ENCODE measurements at regions not wholly inside any gene's neighbourhood (a gene's known extent, or its start where the extent isn't known, plus 50 kb on each side); places are given as distances from the start of the nearest gene placed in this dataset.

DNA sequence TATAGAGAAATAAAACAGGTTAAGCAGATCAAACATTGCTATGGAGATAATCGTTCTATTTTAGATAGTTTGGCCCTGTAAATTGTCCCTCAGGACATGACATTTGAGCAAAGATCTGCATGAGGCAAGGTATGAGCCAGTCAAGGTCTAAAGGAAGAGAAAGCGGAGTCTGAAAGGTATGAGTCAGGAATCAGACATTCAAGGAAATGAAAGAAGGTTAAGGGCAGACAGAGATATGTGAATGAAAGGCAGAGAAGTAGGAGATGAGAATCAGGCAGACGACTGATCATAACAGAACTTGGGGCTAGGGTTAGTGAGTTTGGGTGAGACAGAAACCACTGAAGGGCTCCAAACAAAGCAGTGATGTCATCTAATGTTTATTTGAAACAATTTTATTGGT, 775.8 kb downstream of the MAFB start:
- TF ChIP-seq, protein P1, sequence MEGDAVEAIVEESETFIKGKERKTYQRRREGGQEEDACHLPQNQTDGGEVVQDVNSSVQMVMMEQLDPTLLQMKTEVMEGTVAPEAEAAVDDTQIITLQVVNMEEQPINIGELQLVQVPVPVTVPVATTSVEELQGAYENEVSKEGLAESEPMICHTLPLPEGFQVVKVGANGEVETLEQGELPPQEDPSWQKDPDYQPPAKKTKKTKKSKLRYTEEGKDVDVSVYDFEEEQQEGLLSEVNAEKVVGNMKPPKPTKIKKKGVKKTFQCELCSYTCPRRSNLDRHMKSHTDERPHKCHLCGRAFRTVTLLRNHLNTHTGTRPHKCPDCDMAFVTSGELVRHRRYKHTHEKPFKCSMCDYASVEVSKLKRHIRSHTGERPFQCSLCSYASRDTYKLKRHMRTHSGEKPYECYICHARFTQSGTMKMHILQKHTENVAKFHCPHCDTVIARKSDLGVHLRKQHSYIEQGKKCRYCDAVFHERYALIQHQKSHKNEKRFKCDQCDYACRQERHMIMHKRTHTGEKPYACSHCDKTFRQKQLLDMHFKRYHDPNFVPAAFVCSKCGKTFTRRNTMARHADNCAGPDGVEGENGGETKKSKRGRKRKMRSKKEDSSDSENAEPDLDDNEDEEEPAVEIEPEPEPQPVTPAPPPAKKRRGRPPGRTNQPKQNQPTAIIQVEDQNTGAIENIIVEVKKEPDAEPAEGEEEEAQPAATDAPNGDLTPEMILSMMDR (IDR thresholded peaks at IDR 0.05), result no peak
- Mint-ChIP-seq H3K4me3 (ENCODE audit: unreplicated experiment) (no peak overlapping the region), H3K27ac (ENCODE audit: unreplicated experiment) (no peak overlapping the region), H3K4me1 (ENCODE audit: low read depth) (no peaks in the 10 kb centered on the region), H3K9me3 (ENCODE audit: low read depth) (no peaks in the 10 kb centered on the region), H3K27me3 (ENCODE audit: low read depth) (peaks cover 2% of the 10 kb centered on the region), H3K36me3 (ENCODE audit: low read depth) (no peaks in the 10 kb centered on the region)
- DNase-seq (ENCODE audit: low spot score), result no peak

DNA sequence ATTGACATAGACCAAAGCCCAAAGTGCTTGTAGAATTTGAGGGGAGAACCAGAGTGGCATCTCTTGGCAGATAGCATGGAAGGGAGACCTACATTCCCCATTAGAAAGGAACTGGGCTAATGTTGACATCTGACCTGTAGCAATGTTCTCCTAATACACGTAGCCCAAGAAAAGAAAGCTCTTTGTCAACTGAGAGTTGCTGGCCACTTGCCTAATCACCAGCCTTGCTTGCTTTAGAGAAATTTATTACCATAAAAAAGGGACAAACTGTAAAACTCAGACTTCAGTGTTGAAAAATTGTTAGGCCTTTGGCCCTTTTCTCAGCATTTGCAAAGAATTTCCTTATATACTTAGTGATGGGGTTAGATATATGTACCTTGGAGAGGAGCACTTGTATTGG, 777.5 kb downstream of the MAFB start:
- Mint-ChIP-seq H3K27me3 (ENCODE audit: low read depth) (peaks cover 6% of the 10 kb centered on the region), H3K27ac (ENCODE audit: unreplicated experiment) (no peak overlapping the region), H3K36me3 (ENCODE audit: low read depth) (no peaks in the 10 kb centered on the region), H3K9me3 (ENCODE audit: low read depth) (no peaks in the 10 kb centered on the region), H3K4me3 (ENCODE audit: unreplicated experiment) (no peak overlapping the region), H3K4me1 (ENCODE audit: low read depth) (no peaks in the 10 kb centered on the region)
- TF ChIP-seq, protein P1 (IDR thresholded peaks at IDR 0.05), result no peak
- DNase-seq (ENCODE audit: low spot score), result no peak

DNA sequence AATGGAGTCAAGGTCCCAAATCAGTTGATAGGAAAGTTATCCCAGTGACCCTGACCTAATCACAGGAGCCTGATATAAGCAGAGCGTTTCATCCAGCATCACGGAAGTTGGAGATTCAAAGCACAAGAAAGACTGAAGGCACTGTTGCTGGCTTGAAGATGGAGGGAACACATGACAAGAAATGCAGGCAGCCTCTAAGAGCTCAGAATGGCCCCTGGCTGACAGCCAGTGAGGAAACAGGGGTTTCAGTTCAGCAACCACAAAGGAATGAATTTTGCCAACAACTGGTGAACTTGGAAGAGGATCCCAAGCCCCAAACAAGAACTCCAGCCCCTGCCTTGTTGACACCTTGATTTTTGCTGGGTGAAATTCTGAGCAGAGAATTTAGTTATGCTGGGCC, 778.5 kb downstream of the MAFB start:
- no peaks in the 10 kb centered on the region for H3K9me3 Mint-ChIP-seq (ENCODE audit: low read depth)

DNA sequence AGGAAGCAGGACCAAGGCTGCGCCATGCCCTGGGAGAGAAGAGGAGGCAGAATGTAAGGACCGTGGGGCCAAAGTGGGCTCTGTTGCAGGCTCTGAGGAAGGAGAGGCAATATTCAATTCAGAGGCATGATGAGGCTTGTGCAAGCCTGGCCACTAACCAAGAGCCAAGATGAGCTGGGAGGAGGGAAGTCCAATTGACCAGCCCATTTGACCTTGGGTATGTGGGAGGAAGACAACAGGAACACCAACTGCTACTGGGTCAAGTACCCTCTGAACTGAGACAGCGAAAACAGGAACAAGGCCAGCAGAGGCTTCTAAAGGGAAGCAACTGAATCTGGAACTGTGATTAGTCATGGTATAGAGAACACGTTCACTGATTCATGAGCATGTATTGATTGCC, 779.6 kb downstream of the MAFB start:
- Mint-ChIP-seq H3K4me1 (ENCODE audit: low read depth) (peaks cover 4% of the 10 kb centered on the region), H3K9me3 (ENCODE audit: low read depth) (no peaks in the 10 kb centered on the region), H3K27me3 (ENCODE audit: low read depth) (peaks cover 8% of the 10 kb centered on the region), H3K4me3 (ENCODE audit: unreplicated experiment) (no peak overlapping the region), H3K27ac (ENCODE audit: unreplicated experiment) (no peak overlapping the region), H3K36me3 (ENCODE audit: low read depth) (no peaks in the 10 kb centered on the region)
- DNase-seq (ENCODE audit: low spot score), result no peak
- TF ChIP-seq, protein P1 (IDR thresholded peaks at IDR 0.05), result no peak

More for the DNA sequence above, 778.5 kb downstream of the MAFB start:
- H3K4me3 Mint-ChIP-seq (ENCODE audit: unreplicated experiment), result no peak overlapping the region
- TF ChIP-seq, protein P1 (IDR thresholded peaks at IDR 0.05), result no peak
- H3K27me3 Mint-ChIP-seq (ENCODE audit: low read depth), result peaks cover 8% of the 10 kb centered on the region
- no peaks in the 10 kb centered on the region for H3K4me1 Mint-ChIP-seq (ENCODE audit: low read depth)
- no peak overlapping the region for H3K27ac Mint-ChIP-seq (ENCODE audit: unreplicated experiment)
- no peaks in the 10 kb centered on the region for H3K36me3 Mint-ChIP-seq (ENCODE audit: low read depth)
- no peak for DNase-seq (ENCODE audit: low spot score)

DNA sequence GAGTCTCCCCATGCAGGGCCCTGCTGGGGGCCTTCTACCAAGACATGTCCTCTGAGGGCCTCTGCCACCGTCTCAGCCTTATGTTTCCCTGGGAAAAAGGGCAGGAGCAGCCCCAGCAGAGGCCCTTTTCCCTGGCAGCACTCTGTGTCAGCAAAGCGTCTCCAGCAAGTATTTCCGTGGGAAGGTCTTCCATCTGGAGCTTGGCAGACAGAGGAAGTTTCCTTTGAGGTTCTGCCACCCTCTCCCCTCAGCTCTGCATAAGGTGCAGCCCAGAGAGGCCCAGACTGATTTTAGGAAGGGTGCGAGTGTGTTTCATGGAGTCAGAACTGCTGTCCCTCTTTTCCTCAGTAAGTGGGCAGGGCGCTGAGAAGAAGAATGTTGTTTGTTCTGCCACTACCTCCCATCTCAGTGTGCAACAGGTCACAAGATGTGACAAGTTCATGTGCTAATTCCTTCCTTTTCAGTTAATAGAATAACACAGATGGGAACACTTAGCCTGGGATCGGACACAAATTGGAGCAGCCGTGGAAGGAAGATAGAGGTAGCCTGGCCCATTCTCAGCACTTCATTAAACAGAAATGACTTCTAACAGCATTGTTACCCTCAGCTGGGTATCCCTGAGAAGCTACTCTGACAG, 784.4 kb downstream of the MAFB start:
- no peak for DNase-seq (ENCODE audit: low spot score)
- Mint-ChIP-seq H3K36me3 (ENCODE audit: low read depth) (no peaks in the 10 kb centered on the region), H3K27me3 (ENCODE audit: low read depth) (peaks cover 8% of the 10 kb centered on the region), H3K4me1 (ENCODE audit: low read depth) (peaks cover 7% of the 10 kb centered on the region), H3K4me3 (ENCODE audit: unreplicated experiment) (no peak overlapping the region), H3K27ac (ENCODE audit: unreplicated experiment) (no peak overlapping the region), H3K9me3 (ENCODE audit: low read depth) (no peaks in the 10 kb centered on the region)
- TF ChIP-seq, protein P1 (IDR thresholded peaks at IDR 0.05), result no peak

Measured in chondrocyte (in vitro differentiated cells).